Suprapubic skin (tissue), 3 donors: ENCODE measurements at regions not wholly inside any gene's neighbourhood (a gene's known extent, or its start where the extent isn't known, plus 50 kb on each side); places are given as distances from the start of the nearest gene placed in this dataset.

Experiments
- EP300 ChIP-seq: sonication (generic); formaldehyde crosslinking; IDR thresholded peaks from one replicate; pipeline ENCODE4 v1.6.1; 2017; ENCODE audit warnings: antibody characterized with exemption
- TF ChIP-seq, protein P1 (sequence below), 2 donors: fragments of 200-600 bp in 1 of 2; fragments of 450-650 bp in 1 of 2; sonication (generic) in 1 of 2; IDR thresholded peaks; one replicate each; pipeline ENCODE4 v1.5.1; 2016 to 2019; ENCODE audit warnings: antibody characterized with exemption in 2 of 2, mild to moderate bottlenecking in 1 of 2, moderate library complexity in 1 of 2

DNA sequence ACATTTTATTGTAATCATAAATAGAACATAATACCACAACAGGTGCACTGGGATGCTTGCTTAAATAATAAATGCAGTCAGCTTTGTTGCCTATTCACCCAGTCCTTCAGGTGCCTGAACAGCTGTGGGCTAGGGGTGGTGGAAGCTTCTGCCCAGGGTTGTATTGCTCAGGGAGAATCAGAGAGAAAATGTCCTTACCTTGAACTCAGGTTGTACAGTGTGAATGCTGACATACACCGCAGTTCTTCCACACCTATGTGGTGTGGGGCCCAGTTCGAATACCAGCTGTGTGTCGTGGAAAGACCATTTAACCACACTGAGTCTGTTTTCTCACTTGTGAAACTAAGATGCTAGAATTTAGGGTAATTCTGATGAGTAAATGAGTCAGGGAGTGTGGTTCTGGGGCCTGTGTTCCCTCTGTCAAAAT, 115.7 kb upstream of the ATP1A1 start:
- no peak for TF ChIP-seq EP300
- TF ChIP-seq, protein P1, sequence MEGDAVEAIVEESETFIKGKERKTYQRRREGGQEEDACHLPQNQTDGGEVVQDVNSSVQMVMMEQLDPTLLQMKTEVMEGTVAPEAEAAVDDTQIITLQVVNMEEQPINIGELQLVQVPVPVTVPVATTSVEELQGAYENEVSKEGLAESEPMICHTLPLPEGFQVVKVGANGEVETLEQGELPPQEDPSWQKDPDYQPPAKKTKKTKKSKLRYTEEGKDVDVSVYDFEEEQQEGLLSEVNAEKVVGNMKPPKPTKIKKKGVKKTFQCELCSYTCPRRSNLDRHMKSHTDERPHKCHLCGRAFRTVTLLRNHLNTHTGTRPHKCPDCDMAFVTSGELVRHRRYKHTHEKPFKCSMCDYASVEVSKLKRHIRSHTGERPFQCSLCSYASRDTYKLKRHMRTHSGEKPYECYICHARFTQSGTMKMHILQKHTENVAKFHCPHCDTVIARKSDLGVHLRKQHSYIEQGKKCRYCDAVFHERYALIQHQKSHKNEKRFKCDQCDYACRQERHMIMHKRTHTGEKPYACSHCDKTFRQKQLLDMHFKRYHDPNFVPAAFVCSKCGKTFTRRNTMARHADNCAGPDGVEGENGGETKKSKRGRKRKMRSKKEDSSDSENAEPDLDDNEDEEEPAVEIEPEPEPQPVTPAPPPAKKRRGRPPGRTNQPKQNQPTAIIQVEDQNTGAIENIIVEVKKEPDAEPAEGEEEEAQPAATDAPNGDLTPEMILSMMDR (IDR thresholded peaks at IDR 0.05), result no peak
